HG02678 (cell line): ENCODE measurements at regions not wholly inside any gene's neighbourhood (a gene's known extent, or its start where the extent isn't known, plus 50 kb on each side); places are given as distances from the start of the nearest gene placed in this dataset.
A peak's percentile ranks its signal among the peaks of the same experiment; 100 is the strongest.

Experiments
- ATAC-seq: cut with Tn5 transposase; IDR thresholded peaks from one replicate; pipeline ENCODE4 v1.9.1; 2021; ENCODE audit warnings: mild to moderate bottlenecking, moderate library complexity; ENCODE audit not compliant: unreplicated experiment

DNA sequence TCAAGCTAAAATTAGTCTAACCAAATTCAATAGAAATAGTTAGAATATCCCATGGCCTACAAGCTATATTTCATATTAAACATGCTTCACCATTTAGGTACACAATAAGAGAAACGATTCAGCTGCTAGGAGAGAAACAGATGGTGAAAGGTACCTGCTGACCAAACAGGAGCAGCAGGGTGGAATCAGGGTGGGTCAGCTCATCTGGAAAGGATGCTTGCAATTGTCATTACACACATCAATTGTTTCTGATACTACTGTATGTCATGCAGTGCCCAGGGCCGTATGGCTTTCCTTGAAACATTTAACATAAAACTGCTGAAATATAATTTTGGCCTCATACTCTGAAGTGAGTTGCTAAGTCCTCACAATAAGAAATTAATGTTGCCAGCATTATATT is 776.0 kb downstream of the DACH1 start:
- ATAC-seq = no peak

DNA sequence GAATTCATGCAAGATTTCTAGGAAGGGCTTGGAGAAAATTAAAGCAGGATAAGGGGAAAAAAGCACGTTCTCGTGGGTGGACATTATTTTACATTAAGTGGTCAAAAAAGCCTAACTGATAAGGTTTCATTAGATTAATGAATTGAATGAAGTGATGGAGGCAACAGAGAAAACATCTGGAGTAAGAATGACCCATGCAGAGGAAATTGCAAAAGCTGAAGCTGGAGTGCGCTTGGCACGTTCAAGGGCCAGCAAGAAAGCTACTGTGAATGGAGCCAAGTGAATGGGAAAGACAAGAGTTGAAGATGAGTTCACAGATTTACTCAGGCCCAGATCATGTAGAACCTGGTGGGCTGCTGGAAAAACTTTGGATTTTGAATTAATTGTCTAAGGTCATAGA is 777.9 kb downstream of the DACH1 start:
- no peak for ATAC-seq

DNA sequence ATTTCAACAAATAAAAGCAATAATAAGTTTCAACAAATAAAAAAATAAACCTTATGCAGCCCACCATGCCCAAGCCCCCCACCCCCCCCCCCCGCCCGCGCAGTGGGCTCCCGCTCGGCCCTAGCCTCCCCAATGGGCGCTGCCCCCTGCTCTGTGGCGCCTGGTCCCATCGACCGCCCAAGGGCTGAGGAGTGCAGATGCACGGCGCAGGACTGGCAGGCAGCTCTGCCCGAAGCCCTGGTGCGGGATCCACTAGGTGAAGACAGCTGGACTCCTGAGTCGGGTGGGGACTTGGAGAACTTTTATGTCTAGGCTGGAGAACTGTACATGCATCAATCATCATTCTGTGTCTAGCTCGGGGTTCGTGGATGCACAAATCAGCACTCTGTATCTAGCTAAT is 779.6 kb downstream of the DACH1 start:
- no peak for ATAC-seq

DNA sequence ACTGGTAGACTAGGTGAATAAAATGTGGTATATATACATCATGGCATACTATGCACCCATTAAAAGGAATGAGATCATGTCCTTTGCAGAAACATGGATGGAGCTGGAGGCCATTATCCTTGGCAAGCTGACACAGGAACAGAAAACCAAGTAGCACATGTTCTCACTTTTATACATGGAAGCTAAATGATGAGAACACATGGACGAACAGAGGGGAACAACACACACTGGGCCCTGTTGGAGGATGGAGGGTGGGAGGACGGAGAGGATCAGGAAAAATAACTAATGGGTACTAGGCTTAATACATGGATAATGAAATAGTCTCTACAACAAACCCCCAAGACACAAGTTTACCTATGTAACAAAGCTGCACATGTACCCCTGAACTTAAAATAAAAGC is 780.0 kb downstream of the DACH1 start:
- ATAC-seq = no peak

DNA sequence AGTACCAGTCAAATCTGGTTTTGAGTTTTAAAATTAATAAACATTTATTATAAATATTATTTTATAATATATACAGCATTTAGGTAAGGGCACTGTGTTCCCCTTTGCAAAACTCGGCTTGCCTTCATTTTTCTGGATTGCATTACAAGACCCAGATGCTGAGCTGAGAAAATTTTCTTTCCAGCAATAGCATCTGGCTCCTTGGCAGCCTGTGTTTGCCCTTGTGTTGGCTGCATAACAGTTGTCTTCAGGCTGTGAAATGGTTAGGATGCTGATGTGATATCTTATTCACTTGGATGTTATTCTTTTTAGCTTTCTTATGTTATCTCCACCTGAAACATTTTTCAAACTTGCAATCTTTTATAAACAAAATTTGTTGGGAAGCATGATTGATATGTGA is 784.4 kb downstream of the DACH1 start:
- no peak for ATAC-seq

DNA sequence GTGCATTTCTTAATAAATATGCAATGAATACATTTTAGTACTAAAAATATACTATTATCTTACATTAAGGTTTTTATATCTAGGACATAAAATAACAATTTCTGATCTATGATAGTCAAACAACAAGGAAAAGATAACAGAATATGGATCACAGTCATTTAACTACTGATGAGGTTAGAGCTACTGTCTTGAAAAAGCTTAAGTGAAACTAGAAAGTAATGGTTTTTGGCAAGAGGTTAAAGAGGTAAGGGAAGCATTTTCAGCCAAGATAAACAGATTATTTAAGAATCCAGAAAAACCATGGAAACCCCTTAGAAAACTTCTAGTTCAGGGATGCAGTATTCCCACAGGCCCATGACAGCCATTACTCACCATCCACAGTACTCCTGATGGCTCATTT is 787.4 kb downstream of the DACH1 start:
- ATAC-seq = no peak

DNA sequence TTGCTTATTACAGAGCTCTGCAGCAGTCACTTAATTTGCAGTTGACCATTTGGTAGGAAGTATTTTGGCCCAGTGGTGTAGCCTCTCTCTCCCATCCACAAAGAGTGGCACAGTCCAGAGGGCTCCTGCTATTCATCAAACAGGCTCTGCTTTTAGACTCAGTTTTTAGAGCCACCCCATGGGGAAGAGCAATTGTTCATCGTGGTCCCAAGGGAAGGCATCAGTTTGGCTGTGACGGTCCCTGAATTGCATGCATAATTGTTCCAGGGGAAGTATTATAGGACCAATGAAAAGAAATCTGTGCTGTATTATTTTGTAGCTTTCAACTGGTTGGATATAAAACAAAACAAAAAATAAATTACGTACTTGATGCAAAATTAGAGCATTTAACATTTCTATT is 799.0 kb downstream of the DACH1 start:
- no peak for ATAC-seq

DNA sequence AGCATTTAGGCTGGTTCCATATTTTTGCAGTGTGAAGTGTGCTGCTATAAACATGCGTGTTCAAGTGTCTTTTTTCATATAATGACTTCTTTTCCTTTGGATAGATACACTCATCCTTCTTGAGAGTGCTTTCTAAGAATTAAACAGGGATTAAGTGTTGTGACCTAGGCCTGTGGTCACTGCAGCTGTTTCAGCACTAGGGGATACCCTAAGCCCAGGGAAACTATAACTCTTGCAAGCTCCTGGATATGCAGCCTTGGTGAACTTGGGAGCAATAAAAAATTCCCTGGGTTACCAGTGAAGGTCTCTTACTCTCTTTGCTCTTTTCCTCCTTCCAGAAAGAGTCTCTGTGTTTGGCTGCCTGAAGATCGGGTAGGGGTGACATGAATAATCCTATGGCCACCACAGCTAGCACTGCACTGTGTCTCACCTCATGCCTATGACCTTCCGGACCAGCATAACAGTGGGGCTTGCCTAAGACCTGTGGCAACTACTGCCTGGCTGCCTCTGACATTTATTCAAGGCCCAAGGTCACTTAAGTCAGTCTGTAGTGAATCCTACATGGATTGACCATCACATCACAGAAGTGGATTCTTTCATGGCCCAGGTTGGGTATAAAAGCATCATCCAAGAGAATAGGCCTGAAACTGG is 799.7 kb downstream of the DACH1 start:
- ATAC-seq = no peak

DNA sequence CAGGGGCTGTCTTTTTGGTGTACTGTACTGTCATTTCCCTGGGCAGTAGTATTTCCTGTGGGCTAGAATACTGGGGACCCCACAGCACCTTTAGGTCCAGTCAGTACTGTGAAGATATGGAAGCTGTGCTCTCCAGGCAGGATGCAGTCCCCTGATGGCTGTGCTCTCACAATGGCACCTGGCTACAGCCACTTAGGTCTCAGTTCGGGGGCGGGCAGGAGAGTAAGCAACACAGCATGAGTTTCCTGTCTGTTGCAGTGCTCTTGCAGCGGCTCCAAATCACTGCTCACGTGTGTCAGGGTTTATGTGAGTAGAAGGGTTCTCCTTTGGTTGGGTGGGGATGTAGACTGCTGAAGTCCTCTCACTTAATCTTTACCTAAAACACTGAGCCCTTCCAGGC is 810.4 kb downstream of the DACH1 start:
- ATAC-seq = no peak

DNA sequence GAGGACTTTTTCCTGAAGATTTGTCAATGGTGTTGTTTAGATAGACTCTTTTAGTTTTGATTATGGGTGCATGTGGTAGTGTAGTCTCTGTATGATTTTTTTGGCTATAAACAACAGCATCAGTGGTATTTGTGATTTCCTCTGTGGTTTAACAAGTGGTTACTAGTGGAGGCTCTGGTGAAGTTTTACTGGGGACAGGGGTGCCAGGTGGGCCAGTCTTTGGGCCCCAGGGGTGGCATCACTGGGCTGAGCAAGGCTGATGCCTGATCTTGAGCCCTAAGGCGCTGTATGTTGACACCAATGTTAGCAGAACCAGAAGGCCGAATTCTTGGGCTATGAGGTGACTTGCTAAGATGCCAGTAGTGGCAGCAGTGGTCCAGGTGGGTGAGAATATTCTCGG is 811.4 kb downstream of the DACH1 start:
- ATAC-seq = no peak

DNA sequence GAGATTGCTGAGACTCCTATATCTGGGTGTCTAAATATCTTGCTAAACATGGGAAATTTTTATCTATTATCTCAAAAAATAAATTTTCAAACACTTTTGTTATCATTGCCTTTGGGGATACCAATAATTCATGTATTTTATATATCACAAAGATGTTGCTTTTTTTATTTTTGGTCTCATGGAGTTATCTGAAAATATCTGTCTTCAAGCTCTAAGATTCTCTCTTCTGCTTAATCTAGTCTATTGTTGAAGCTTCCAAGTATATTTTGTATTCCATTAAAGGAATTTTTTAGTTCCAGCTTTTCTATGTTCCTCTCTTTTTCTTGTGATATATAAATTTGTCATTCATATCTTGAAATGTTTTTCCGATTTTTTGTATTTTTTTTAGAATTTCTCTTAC is 812.0 kb downstream of the DACH1 start:
- ATAC-seq = no peak

DNA sequence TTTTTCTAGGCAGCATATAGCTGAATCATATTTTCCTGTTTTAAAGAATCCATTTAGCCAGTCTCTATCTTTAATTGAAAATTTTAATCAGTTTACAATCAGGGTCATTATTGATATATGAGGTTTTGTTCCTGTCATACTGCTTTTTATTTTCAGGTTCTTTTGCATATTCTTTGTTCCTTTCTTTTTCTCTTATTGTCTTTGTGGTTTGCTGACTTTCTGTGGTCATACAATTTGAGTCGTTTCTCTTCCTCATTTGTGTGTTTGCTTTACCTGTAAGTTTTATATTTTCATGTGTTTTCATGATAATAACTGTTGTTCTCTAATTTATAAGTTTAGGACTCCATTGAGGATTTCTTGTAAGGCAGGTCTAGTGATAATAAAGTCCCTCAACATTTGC is 812.6 kb downstream of the DACH1 start:
- ATAC-seq = peak; percentile 51

DNA sequence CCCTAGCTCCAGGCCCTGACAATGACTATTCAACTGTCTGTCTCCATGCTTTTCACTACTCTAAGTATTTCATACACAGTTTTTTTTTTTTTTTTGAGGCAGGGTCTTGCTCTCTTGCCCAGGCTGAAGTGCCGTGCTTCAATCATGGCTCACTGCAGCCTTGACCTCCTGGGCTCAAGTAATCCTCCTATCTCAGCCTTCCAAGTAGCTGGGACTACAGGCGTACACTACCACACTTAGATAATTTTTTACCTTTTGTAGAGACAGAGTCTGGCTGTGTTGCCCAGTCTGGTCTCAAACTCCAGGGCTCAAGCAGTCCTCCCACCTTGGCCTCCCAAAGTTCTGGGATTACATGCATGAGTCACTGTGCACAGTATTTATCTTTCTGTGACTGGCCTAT is 815.4 kb downstream of the DACH1 start:
- ATAC-seq = no peak

DNA sequence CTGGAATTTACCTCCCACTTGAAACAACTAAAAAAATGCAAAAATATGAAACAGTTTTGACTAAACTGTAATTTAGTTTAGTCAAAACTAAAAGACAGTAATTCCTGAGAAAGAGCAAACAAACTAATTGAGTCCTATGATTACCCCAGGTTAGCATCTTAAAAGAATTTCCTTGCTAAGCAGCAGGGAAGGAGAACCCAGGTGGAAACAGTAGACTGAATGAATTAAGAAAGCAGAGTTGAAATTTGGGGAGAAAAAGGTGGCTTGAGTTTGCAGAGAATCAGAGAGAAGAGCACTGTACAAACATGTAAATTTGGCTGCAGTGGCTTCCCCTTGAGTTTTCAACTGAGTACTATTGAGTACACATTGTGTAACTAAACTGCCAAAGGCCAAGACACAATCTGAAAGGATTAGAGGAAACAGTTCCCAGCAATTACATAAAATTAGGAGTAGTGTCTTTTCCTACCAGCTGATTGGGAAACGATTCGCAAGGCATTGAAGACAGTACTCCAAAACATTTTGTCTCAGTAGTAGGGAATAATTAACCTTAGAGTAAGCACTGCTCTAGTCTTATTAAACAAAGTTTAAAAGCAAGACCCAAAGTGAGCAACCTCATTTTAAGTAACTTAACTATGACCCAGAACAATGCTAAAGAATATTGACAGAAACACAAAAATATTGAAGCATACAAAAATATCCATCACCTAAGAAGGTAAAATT is 820.5 kb downstream of the DACH1 start:
- no peak for ATAC-seq

DNA sequence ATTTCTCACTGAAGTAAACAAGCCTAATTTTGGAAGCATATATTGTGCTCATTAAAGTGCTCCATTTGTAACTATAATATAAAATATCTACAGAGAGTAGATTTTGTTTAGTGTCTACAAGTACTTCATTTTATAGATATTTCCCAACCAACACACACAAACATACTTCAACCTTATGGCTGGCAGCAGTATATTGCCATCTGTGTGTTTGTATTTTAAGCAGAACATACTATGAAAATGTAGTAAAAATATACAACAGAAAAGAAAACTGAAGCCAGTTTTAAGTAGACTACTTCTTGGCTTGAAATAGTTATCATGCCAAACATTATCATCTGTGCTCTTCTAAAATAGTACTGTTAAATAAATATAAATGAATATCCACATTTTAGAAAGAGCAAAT is 821.9 kb downstream of the DACH1 start:
- no peak for ATAC-seq

DNA sequence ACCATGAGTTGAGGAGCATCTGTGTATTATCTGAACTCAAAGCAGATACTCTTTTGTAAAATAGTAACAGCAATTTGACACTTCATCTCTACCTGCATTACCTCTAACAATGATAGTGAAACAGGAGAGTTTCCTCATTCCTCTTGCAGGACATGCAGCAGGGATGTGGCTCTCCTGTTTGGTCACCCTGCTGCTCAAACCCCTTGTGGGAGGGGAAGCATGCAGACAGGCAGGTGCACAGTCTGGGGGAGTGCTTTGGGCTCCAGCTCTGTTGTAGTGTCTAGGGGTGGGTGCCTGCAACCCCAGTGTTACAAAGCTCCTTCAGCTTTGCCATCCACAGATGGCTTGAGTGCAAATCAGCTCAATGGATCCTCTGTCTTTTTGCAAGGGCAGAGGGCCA is 827.6 kb downstream of the DACH1 start:
- ATAC-seq = no peak

DNA sequence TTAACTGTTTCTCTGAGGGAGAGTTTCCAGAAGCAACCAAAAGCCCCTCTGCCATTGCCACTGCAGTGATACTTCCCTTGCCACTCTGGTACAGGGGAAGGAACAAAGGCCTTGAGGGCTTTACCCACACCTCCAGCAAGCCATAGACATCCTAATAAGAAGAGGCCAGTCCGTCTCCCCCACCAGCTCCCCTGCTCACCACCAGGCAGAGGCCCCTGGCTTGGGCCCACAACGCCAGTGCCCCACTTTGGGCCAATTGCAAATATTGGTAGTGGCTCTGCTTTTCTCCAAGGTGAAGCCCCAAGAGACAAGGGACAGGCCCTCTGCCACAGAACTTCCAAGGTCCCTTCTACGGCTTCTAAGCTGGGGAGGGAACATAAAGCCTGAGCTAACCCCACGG is 833.0 kb downstream of the DACH1 start:
- ATAC-seq = no peak

DNA sequence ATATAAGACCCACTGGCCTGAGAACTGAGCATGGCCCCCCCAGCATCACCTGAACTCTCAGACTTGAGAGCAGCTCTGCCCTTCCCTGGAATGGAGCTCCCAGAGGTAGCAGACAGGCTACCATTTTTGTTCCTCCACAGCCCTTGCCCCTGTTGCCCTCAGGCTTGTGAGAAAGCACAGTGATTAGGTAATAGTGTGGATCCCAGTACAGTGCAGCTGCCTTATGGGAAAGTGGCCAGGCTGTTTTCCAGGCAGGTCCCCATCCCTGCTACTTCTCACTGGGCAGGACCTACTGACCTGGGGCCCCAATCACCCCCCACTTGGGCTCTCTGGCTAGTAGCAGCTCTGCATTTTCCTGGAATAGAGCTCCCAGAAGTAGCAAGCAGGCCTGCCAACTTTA is 834.0 kb downstream of the DACH1 start:
- ATAC-seq = no peak

DNA sequence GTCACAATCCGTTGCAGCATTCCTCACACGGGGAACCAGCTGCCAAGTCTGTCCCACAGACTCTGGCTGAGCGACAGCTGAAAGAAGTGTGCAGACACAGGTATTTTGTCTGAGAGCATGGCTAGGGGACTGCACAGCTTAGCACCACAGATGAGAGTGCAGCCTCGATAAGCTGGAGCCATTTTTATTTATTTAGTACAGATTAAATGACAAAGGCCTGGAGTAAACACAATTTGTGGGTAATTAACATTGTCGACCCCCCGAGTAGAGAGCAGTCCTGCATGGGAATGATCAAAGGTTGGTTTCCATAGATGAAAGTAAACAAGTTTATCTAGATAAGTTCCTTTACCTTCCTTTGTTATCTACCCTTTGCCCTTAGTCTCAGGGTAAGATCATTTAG is 836.2 kb downstream of the DACH1 start:
- ATAC-seq = no peak

DNA sequence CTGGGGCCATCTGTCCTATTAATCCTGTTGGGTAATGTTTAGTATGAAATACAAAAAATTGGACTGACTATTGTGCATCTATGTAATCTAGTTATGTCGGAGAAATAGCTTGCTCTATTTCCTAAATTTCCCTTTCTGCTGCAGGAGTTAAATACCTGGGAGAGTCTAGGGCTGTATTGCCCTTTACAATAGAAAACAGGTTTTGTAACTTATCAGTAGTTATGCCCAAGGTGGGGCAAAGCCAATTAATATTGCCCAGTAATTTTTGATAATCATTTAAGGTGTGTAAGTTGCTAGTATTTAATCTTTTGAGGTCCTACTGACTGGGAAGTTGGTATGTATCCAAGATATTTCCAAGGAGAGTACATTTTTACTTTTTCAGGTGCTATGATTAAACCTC is 838.1 kb downstream of the DACH1 start:
- no peak for ATAC-seq

DNA sequence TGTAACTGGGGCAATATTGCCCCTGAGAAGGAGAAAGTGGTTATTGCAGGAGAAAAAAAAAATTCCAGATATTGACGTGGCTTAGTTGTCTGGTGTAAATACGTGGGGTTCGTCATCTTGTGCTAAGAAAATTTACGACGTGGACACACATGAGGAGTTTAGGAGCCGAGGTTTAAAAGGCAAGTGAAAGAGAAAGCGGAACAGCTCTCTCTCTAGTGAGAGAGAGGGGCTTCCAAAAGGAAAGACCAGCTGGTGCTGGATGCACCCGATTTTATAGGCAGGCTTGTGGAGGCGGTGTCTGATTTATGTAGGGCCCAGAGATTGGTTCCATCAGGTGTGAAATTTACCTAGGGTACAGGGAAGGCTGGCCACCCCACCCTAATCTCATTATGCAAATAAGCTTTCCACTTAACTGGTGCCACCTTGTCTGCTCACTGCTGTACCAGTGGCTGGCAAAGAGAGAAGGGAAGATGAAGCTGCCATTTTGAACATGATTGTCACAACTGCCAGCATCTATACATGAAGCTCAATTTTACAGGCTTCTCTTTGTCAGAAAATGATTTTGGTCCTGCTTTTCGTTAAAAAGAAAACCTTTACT is 845.1 kb downstream of the DACH1 start:
- ATAC-seq = no peak

DNA sequence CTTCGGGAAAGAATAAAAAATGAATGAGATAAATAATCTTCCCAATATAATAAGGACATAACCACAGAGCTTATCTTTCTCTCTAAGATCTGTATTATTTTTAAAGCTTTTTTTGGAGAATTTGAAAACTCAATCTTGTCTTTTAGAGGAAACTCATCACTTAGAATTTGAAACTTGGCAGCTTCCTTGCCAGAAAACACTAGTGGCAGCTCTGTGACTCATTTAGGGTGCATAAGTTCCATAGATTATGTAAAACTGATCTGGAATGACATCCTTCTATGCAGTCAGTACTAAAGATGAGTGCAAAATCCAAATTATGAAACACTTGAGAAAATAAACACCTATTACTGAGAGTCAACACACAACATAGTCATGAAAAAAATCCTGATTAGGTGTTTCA is 848.0 kb downstream of the DACH1 start:
- no peak for ATAC-seq

DNA sequence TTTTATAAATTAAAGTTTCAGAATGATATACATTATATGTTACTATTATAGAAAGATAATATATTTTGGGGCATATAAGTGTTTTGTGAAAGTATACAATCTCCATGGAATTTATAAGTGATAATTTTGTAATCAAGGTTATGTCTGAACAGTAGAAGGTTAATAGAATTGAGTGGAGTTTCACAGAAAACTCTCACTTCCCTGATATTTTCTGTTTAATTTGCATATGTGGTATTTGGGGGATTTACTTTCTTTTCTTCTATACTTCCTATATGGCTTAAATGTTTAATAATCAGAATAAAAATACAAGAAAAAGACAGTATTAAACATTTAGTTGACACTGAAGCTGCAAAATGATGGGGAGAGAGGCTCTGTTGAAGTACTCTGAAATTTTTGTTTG is 848.5 kb downstream of the DACH1 start:
- ATAC-seq = no peak
